AG04450 (cell line): ENCODE measurements at regions not wholly inside any gene's neighbourhood (a gene's known extent, or its start where the extent isn't known, plus 50 kb on each side); places are given as distances from the start of the nearest gene placed in this dataset.

Source experiments
- CTCF ChIA-PET: fragments of 300-600, 350-600 bp; formaldehyde crosslinking; extraction: SDS; loops from one replicate; lab custom pipeline; 2022; ENCODE audit warnings: antibody characterized with exemption, inconsistent platforms; lab: Charles Lee
- POLR2A ChIA-PET: fragments of 350-600 bp; formaldehyde crosslinking; extraction: SDS; loops from one replicate; lab custom pipeline; 2021; ENCODE audit warnings: antibody characterized with exemption, inconsistent platforms; lab: Yijun Ruan, JAX
- DNase-seq: peaks from one replicate; pipeline ENCODE4 v3.0.0-alpha.2; 2011; ENCODE audit warnings: low read depth, low spot score
- H3K27ac ChIP-seq: one replicate; pipeline ENCODE4 v1.5.1; 2012; ENCODE audit warnings: low read depth, low read length, control low read depth
- H3K27me3 ChIP-seq: one replicate; pipeline ENCODE4 v1.6.0; 2012; ENCODE audit warnings: low read length; ENCODE audit not compliant: control insufficient read depth, insufficient read depth
- H3K4me3 ChIP-seq: 2 replicates; pipeline ENCODE4 v1.5.1; 2011; ENCODE audit warnings: mild to moderate bottlenecking, low read depth, low read length, control low read depth
- H3K9me3 ChIP-seq: 2 replicates; pipeline ENCODE4 v1.5.1; 2012; ENCODE audit warnings: low read length; ENCODE audit not compliant: control insufficient read depth, insufficient read depth
- TF ChIP-seq, protein P1 (sequence below): IDR thresholded peaks from 2 replicates; pipeline ENCODE4 v1.5.1; 2011; ENCODE audit warnings: low read depth, low read length, control low read depth, inconsistent platforms

DNA sequence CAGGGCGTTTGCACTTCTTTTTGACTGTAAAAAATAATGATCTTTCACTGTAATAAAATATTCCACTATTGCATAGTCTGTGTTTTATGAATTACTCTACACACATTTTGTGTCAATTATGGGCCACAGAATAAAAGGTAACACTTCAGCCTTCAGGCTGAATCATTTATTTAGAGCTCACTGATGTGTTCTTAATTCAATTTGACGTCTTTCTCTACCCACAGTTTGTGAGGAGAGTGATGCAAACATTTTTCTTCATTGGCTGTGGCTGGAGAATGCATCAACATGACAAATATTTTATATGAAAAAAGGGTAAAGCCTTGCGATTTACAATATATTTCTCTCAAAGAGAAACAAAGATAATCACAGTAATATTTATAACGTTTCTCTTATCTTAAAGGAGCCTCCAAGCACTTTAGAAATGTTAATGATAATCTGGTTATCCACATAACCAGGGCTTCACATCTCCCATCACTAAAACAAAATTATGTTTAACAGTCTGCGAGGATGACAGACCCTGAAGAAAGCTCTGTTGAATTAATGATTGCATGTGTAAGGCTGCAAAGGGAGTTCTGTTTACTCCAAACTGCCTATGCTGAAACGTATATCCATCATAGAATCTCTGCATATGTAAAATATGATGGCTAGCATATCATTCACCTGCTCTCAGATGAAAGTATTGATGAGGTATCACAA lies 951.3 kb downstream of the ZPLD1 start:
- CTCF ChIA-PET, result no interaction called here
- no peak overlapping the region for H3K4me3 ChIP-seq
- POLR2A ChIA-PET, result no interaction called here
- H3K9me3 ChIP-seq, result no peaks in the 10 kb centered on the region
- TF ChIP-seq, protein P1, sequence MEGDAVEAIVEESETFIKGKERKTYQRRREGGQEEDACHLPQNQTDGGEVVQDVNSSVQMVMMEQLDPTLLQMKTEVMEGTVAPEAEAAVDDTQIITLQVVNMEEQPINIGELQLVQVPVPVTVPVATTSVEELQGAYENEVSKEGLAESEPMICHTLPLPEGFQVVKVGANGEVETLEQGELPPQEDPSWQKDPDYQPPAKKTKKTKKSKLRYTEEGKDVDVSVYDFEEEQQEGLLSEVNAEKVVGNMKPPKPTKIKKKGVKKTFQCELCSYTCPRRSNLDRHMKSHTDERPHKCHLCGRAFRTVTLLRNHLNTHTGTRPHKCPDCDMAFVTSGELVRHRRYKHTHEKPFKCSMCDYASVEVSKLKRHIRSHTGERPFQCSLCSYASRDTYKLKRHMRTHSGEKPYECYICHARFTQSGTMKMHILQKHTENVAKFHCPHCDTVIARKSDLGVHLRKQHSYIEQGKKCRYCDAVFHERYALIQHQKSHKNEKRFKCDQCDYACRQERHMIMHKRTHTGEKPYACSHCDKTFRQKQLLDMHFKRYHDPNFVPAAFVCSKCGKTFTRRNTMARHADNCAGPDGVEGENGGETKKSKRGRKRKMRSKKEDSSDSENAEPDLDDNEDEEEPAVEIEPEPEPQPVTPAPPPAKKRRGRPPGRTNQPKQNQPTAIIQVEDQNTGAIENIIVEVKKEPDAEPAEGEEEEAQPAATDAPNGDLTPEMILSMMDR, result no peak
- no peak overlapping the region for H3K27ac ChIP-seq
- no peak for DNase-seq
- no peaks in the 10 kb centered on the region for H3K27me3 ChIP-seq

DNA sequence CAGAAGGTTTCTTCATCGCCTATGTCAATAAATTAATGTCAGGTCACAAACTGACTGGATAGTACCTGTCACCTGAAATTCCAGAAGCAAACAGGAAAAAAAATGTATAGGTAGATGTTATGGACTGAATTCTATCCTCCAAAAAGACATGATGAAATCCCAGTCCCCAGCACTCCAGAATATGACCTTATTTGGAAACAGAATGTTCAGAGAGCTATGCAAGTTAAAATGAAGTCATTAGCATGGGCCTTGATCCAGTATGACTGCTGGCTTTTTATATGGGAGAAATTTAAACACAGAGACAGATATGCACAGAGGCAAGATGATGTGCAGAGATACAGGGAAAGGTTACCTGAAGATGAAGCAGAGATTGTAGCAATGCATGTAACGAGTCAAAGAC lies 953.4 kb downstream of the ZPLD1 start:
- Histone ChIP-seq H3K27ac (no peak overlapping the region), H3K27me3 (no peaks in the 10 kb centered on the region), H3K4me3 (no peak overlapping the region), H3K9me3 (no peaks in the 10 kb centered on the region)
- ChIA-PET POLR2A (no interaction called here), CTCF (interaction anchor here (0.8 kb wide), 1 partner anchor 53 kb away, joined by 3 read pairs; no protein-coding TSS in a partner anchor)
- DNase-seq, result peak; percentile 37
- TF ChIP-seq, protein P1, result no peak

DNA sequence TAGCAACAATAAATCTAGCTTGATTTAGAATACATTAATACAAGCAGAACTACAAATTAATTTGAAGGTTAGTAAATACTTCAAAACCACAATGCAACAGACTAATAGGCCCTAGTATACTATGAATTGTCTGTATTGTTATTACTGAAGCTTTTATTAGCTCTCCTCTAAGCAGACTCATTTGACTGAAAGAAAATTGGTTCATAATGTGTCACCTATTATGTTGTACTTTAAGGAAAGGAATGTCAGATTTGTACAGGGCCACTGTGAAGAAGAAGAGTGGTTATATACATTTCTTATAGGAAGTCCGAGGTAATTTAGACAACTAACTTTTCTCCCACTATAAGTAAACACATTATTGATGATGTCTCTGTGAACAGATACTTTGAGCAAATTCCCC lies 954.5 kb downstream of the ZPLD1 start:
- ChIA-PET CTCF (interaction anchor here (1.2 kb wide), 1 partner anchor 1587 kb away, joined by 3 read pairs; no protein-coding TSS in a partner anchor), POLR2A (no interaction called here)
- no peak overlapping the region for H3K4me3 ChIP-seq
- no peak for DNase-seq
- H3K9me3 ChIP-seq, result no peaks in the 10 kb centered on the region
- TF ChIP-seq, protein P1, result no peak
- H3K27ac ChIP-seq, result no peak overlapping the region
- no peaks in the 10 kb centered on the region for H3K27me3 ChIP-seq

DNA sequence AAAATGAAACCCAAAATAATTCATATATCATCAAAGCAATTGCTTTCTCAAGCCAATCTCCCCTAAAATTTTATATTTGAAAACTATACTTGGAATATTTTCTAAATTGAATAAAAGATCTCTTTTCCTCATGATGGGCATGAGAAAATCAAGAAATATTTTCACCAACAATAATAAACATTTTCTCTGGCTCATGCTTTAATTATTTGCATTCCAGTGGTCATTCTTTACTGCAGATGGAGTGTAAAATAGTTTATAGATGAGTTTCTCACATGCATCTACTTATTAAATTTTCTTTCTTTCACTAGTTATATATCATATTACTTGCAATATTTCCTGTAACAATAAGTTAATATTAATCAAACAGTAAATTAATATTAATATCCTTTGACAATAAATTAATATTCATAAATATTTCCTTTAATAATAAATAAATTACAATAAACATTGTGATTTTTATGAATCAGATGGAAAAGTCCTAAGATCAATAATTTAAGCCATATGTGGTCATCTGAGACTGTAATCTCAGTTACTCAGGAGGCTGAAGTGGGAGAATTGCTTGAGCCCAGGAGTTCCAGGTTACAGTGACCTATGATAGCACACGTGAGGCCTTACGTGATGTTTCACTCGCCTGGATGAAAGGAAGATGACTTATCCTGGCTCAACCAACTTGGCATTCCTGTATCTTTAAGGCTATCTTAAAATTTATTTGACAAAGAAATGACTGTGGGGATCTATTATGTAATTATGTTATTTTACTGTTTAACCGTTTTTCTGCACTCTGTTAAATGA lies 958.8 kb downstream of the ZPLD1 start:
- H3K4me3 ChIP-seq, result no peak overlapping the region
- CTCF ChIA-PET, result no interaction called here
- H3K27ac ChIP-seq, result peak overlapping the region; percentile 63
- TF ChIP-seq, protein P1, result no peak
- DNase-seq, result peak; percentile 18
- H3K9me3 ChIP-seq, result no peaks in the 10 kb centered on the region
- POLR2A ChIA-PET, result no interaction called here
- H3K27me3 ChIP-seq, result no peaks in the 10 kb centered on the region

DNA sequence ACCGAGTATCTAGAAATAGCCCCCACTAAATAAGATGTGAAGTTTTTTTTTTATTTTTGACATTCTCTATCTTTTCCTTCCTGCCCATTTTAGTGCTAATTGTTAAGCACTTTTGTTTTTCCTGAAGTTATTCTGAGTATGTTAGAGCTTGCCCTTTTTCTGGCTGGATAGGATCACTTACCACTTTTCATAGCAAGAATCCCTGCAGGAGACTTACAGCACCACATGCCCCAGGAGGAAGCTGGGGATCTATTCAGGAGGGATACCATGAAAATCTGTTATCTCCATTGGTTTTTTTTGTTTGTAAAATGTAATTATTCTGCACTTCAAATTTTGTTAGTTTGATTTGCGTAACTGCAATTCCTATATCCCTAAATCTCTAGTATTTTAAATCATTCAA lies 968.4 kb downstream of the ZPLD1 start:
- H3K9me3 ChIP-seq, result no peaks in the 10 kb centered on the region
- ChIA-PET POLR2A (no interaction called here), CTCF (no interaction called here)
- TF ChIP-seq, protein P1, result no peak
- H3K27me3 ChIP-seq, result no peaks in the 10 kb centered on the region
- no peak overlapping the region for H3K4me3 ChIP-seq
- H3K27ac ChIP-seq, result no peak overlapping the region
- DNase-seq, result no peak
